Natural killer cell (primary cell): ENCODE measurements at regions not wholly inside any gene's neighbourhood (a gene's known extent, or its start where the extent isn't known, plus 50 kb on each side); places are given as distances from the start of the nearest gene placed in this dataset.
A peak's percentile ranks its signal among the peaks of the same experiment; 100 is the strongest.

Experiments used
- ATAC-seq, 3 donors: fragments of 150-1000 bp in 2 of 3; fragments of 200-7000 bp in 1 of 3; cut with Tn5 transposase; 1 replicate in 1 of 3; 2 replicates in 2 of 3; pipeline ENCODE4 v1.10.0; 2021; ENCODE audit warnings: mild to moderate bottlenecking in 2 of 3, moderate library complexity in 2 of 3
- DNase-seq, 2 donors: peaks; one replicate each; pipeline versions ENCODE4 v3.0.0 to v3.0.0-alpha.2; 2013 to 2021; ENCODE audit warnings: mixed read lengths in 1 of 2
- H3K27ac ChIP-seq: one replicate; pipeline ENCODE4 v1.5.1; 2013; ENCODE audit warnings: mild to moderate bottlenecking, low read length
- H3K27me3 ChIP-seq: one replicate; pipeline ENCODE4 v1.6.1; 2013; ENCODE audit warnings: low read length; ENCODE audit not compliant: control insufficient read depth, insufficient read depth
- H3K36me3 ChIP-seq: one replicate; pipeline ENCODE4 v1.6.1; 2013; ENCODE audit warnings: low read length; ENCODE audit not compliant: control insufficient read depth, insufficient read depth
- H3K4me1 ChIP-seq: one replicate; pipeline ENCODE4 v1.6.1; 2013; ENCODE audit warnings: low read length; ENCODE audit not compliant: control insufficient read depth, insufficient read depth
- H3K4me3 ChIP-seq: one replicate; pipeline ENCODE4 v1.5.1; 2013; ENCODE audit warnings: low read length
- H3K9me3 ChIP-seq: one replicate; pipeline ENCODE4 v1.6.1; 2013; ENCODE audit warnings: low read length; ENCODE audit not compliant: control insufficient read depth, insufficient read depth
- H3K27ac Mint-ChIP-seq, 2 donors: one replicate each; pipeline ENCODE4 v1.8.0; 2022; ENCODE audit warnings: mild to moderate bottlenecking in 2 of 2, mixed read lengths in 2 of 2, moderate library complexity in 1 of 2
- H3K27me3 Mint-ChIP-seq, 2 donors: one replicate each; pipeline ENCODE4 v1.8.0; 2022; ENCODE audit warnings: low read depth in 2 of 2, mixed read lengths in 2 of 2
- H3K36me3 Mint-ChIP-seq: one replicate; pipeline ENCODE4 v1.8.0; 2022; ENCODE audit warnings: mixed read lengths
- H3K4me1 Mint-ChIP-seq, 2 donors: one replicate each; pipeline ENCODE4 v1.8.0; 2022; ENCODE audit warnings: mixed read lengths in 2 of 2
- H3K4me3 Mint-ChIP-seq: one replicate; pipeline ENCODE4 v1.8.0; 2022; ENCODE audit warnings: mild to moderate bottlenecking, moderate library complexity, mixed read lengths
- H3K9me3 Mint-ChIP-seq, 2 donors: one replicate each; pipeline ENCODE4 v1.8.0; 2022; ENCODE audit warnings: mixed read lengths in 2 of 2
- CTCF ChIP-seq: fragments of 200-600 bp; IDR thresholded peaks from one replicate; pipeline ENCODE4 v1.8.0; 2022; ENCODE audit warnings: antibody characterized with exemption
- WGBS: methylation state at CpG from one replicate; pipeline ENCODE4 v1.1.7; 2013; ENCODE audit warnings: missing lambda C conversion rate; ENCODE audit not compliant: insufficient coverage; 5-methylcytosine and 5-hydroxymethylcytosine counted together
- intact Hi-C: fragments of 100-400 bp; cut with micrococcal nuclease; formaldehyde crosslinking; loops from one replicate; pipeline ENCODE4 v1.14.2; 2022

DNA sequence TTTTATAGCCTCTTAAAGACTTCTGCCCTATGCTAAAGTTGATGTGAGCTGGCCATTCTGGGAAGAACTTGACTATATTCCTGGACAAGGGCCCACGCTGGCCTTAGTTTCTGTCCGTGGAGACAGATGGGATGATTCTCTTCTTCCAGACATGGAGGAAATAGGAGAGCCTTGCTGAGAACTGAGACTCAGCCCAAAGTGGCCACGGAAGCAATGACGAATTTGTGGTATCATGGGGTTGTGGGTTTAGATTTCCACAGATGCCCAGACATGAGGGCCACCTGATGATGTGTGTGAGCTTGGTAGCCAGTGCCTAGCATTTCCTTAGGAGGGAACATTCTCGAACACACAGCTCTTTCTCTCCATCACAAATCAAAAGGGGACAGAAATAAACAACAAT lies 309.1 kb downstream of the NSG2 start:
- Mint-ChIP-seq H3K27me3 (peaks cover 0 to 13% of the 10 kb centered on the region in 2 donors), H3K9me3 (peaks cover 5 to 6% of the 10 kb centered on the region in 2 donors), H3K4me1 (no peaks in the 10 kb centered on the region), H3K4me3 (no peak overlapping the region), H3K27ac (no peak overlapping the region), H3K36me3 (no peaks in the 10 kb centered on the region)
- TF ChIP-seq CTCF: no peak
- Histone ChIP-seq H3K4me3 (no peak overlapping the region), H3K27me3 (no peaks in the 10 kb centered on the region), H3K4me1 (no peaks in the 10 kb centered on the region), H3K9me3 (no peaks in the 10 kb centered on the region), H3K27ac (no peak overlapping the region), H3K36me3 (no peaks in the 10 kb centered on the region)
- ATAC-seq: peak in 1 of 3 donors; percentile 74
- 90% methylated on average over 5 of the region's 5 CpGs for WGBS
- DNase-seq: no peak
- intact Hi-C loops: no loop called here

GRCh38 chr5:174355208-174355612 lies 309.7 kb downstream of the NSG2 start:
- TF ChIP-seq CTCF: no peak

GRCh38 chr5:174355995-174356394 lies 310.5 kb downstream of the NSG2 start:
- WGBS: 85% methylated on average over 2 of the region's 2 CpGs
- Histone ChIP-seq H3K27me3 (no peaks in the 10 kb centered on the region), H3K36me3 (no peaks in the 10 kb centered on the region), H3K4me1 (no peaks in the 10 kb centered on the region), H3K27ac (no peak overlapping the region), H3K4me3 (no peak overlapping the region), H3K9me3 (no peaks in the 10 kb centered on the region)
- Mint-ChIP-seq H3K4me1 (no peaks in the 10 kb centered on the region), H3K27me3 (peaks cover 0 to 10% of the 10 kb centered on the region in 2 donors), H3K36me3 (no peaks in the 10 kb centered on the region), H3K4me3 (no peak overlapping the region), H3K27ac (no peak overlapping the region), H3K9me3 (peaks cover 5 to 8% of the 10 kb centered on the region in 2 donors)
- TF ChIP-seq CTCF: no peak
- intact Hi-C loops: no loop called here
- no peak for DNase-seq
- no peak for ATAC-seq

More at GRCh38 chr5:174355208-174355612, 309.7 kb downstream of the NSG2 start:
- DNase-seq (no peak), ATAC-seq (peak in 1 of 3 donors; percentile 70)
- Mint-ChIP-seq H3K36me3 (no peaks in the 10 kb centered on the region), H3K27ac (no peak overlapping the region), H3K27me3 (peaks cover 0 to 13% of the 10 kb centered on the region in 2 donors), H3K4me1 (no peaks in the 10 kb centered on the region), H3K9me3 (peaks cover 5 to 8% of the 10 kb centered on the region in 2 donors), H3K4me3 (no peak overlapping the region)
- Histone ChIP-seq H3K4me3 (no peak overlapping the region), H3K27ac (no peak overlapping the region), H3K4me1 (no peaks in the 10 kb centered on the region), H3K9me3 (no peaks in the 10 kb centered on the region), H3K36me3 (no peaks in the 10 kb centered on the region), H3K27me3 (no peaks in the 10 kb centered on the region)
- WGBS: no CpG with 5 or more reads among the region's 2 CpGs
- intact Hi-C loops: no loop called here

- no peak for TF ChIP-seq CTCF
- 84% methylated on average over 2 of the region's 2 CpGs for WGBS
- no peak overlapping the region for H3K4me3 ChIP-seq
- H3K27ac ChIP-seq: no peak overlapping the region
- H3K9me3 ChIP-seq: no peaks in the 10 kb centered on the region
- H3K27ac Mint-ChIP-seq: no peak overlapping the region
- no peak overlapping the region for H3K4me3 Mint-ChIP-seq
- no peaks in the 10 kb centered on the region for H3K4me1 Mint-ChIP-seq
- H3K36me3 ChIP-seq: no peaks in the 10 kb centered on the region
- H3K4me1 ChIP-seq: no peaks in the 10 kb centered on the region
- intact Hi-C loops: no loop called here
- no peaks in the 10 kb centered on the region for H3K36me3 Mint-ChIP-seq
- peaks cover 5 to 9% of the 10 kb centered on the region in 2 donors for H3K9me3 Mint-ChIP-seq
- peaks cover 0 to 7% of the 10 kb centered on the region in 2 donors for H3K27me3 Mint-ChIP-seq
- ATAC-seq: no peak
- DNase-seq: no peak
- no peaks in the 10 kb centered on the region for H3K27me3 ChIP-seq
Observed at GRCh38 chr5:174356536-174356935, 311.0 kb downstream of the NSG2 start.
